ENCODE measurements at regions not wholly inside any gene's neighbourhood (a gene's known extent, or its start where the extent isn't known, plus 50 kb on each side); places are given as distances from the start of the nearest gene placed in this dataset.

GRCh38 chr6:14724549-14724948 is 521.3 kb upstream of the JARID2 start:
- H3K9ac ChIP-seq (ENCODE audit: control insufficient read depth, insufficient read depth, low read length), result no peak overlapping the region
- ATAC-seq, result no peak
- BruUV-seq (replicated peaks), result no TSS peak
- TF ChIP-seq NR2F1 (conservative IDR thresholded peaks at IDR 0.05) (no peak), JUNB (IDR thresholded peaks at IDR 0.05) (no peak), HDAC2 (IDR thresholded peaks at IDR 0.05) (no peak), STAT3 (IDR thresholded peaks at IDR 0.05; ENCODE audit: low read depth, low read length) (no peak), USF2 (IDR thresholded peaks at IDR 0.05; ENCODE audit: borderline replicate concordance, low read depth, low read length) (no peak), SREBF1 (IDR thresholded peaks at IDR 0.05; ENCODE audit: low read length) (no peak), ZNF592 (IDR thresholded peaks at IDR 0.05) (no peak), PAX8 (IDR thresholded peaks at IDR 0.05) (no peak), RELA (IDR thresholded peaks at IDR 0.05; ENCODE audit: borderline replicate concordance, partially characterized antibody) (no peak), NR2C2 (IDR thresholded peaks at IDR 0.05; ENCODE audit: borderline replicate concordance, control insufficient read depth, insufficient read length, low read depth) (no peak), FOXK2 (IDR thresholded peaks at IDR 0.05) (no peak), PKNOX1 (IDR thresholded peaks at IDR 0.05) (no peak), ZNF687 (IDR thresholded peaks at IDR 0.05) (no peak)

More at GRCh38 chr6:14724549-14724948, 521.3 kb upstream of the JARID2 start:
- Histone ChIP-seq H3K4me1 (ENCODE audit: control insufficient read depth, insufficient read depth, low read length) (peaks cover 13% of the 10 kb centered on the region), H3K27ac (ENCODE audit: control insufficient read depth, insufficient read depth) (no peak overlapping the region), H2AFZ (ENCODE audit: control insufficient read depth, low read depth, low read length) (no peak overlapping the region), H3K36me3 (ENCODE audit: control insufficient read depth in 2 of 2, insufficient read depth in 2 of 2, low read length in 1 of 2) (no peaks in the 10 kb centered on the region), H3K4me2 (ENCODE audit: control insufficient read depth, insufficient read depth) (no peak overlapping the region), H4K20me1 (ENCODE audit: control insufficient read depth, insufficient read depth) (no peaks in the 10 kb centered on the region), H3K79me2 (ENCODE audit: control insufficient read depth, insufficient read depth, low read length) (no peaks in the 10 kb centered on the region), H3K4me3 (no peak overlapping the region), H3K27me3 (replicated peaks in 1 of 2; ENCODE audit: control insufficient read depth in 2 of 2, insufficient read depth in 2 of 2, low read length in 1 of 2) (no peaks in the 10 kb centered on the region), H3K9me3 (replicated peaks; ENCODE audit: control insufficient read depth, insufficient read depth, low read length) (no peaks in the 10 kb centered on the region; the same call in none of the 3 replicates)
- 27% methylated on average over 1 of the region's 1 CpG for WGBS (ENCODE audit: insufficient coverage, insufficient replicate concordance, low lambda C conversion rate, missing lambda C conversion rate)
- POLR2A ChIA-PET, result no interaction called here
- FAIRE-seq, result no peak
- SMC1A ChIA-PET (ENCODE audit: uncharacterized antibody, unreplicated experiment), result interaction anchor here (1.2 to 2.8 kb wide), 2 partner anchors 9 to 13 kb away, joined by 6 to 7 read pairs; no protein-coding TSS in a partner anchor
- in situ Hi-C loops (cut with MboI) (no loop called here), intact Hi-C loops (cut with micrococcal nuclease; ENCODE audit: unreplicated experiment) (no loop called here)
- RAD21 ChIA-PET (ENCODE audit: unreplicated experiment), result no interaction called here
- no peak for DNase-seq (ENCODE audit: low read depth, low spot score)
- CTCF ChIA-PET, result no interaction called here

Measured in GM12878 (cell line).